Stimulated activated naive CD8-positive, alpha-beta T cell treated with anti-CD3 and anti-CD28 coated beads, Interleukin-15, amount 100 ng/mL, for 72 hours (primary cell): ENCODE measurements at regions not wholly inside any gene's neighbourhood (a gene's known extent, or its start where the extent isn't known, plus 50 kb on each side); places are given as distances from the start of the nearest gene placed in this dataset.
A peak's percentile ranks its signal among the peaks of the same experiment; 100 is the strongest.

Source experiments
- ATAC-seq: fragments of 150-1000 bp; cut with Tn5 transposase; 2 replicates; pipeline ENCODE4 v1.10.0; 2021; ENCODE audit warnings: mild to moderate bottlenecking, moderate library complexity
- DNase-seq, 2 donors: peaks; one replicate each; pipeline ENCODE4 v3.0.0; 2021 to 2022
- H3K27ac Mint-ChIP-seq, 2 donors: one replicate each; pipeline ENCODE4 v1.8.0; 2022; ENCODE audit warnings: mild to moderate bottlenecking in 2 of 2, mixed read lengths in 2 of 2, moderate library complexity in 2 of 2
- H3K27me3 Mint-ChIP-seq: one replicate; pipeline ENCODE4 v1.8.0; 2022; ENCODE audit warnings: mixed read lengths
- H3K4me1 Mint-ChIP-seq: one replicate; pipeline ENCODE4 v1.8.0; 2022; ENCODE audit warnings: mild to moderate bottlenecking, mixed read lengths
- H3K4me3 Mint-ChIP-seq, 2 donors: one replicate each; pipeline ENCODE4 v1.8.0; 2022; ENCODE audit warnings: mild to moderate bottlenecking in 2 of 2, mixed read lengths in 2 of 2, moderate library complexity in 1 of 2
- H3K9me3 Mint-ChIP-seq, 2 donors: one replicate each; pipeline ENCODE4 v1.8.0; 2022; ENCODE audit warnings: mixed read lengths in 2 of 2

GRCh38 chr12:25744313-25744712 is 191.2 kb upstream of the LMNTD1 start:
- no peaks in the 10 kb centered on the region for H3K27me3 Mint-ChIP-seq
- H3K4me1 Mint-ChIP-seq = no peaks in the 10 kb centered on the region
- ATAC-seq = no peak
- no peaks in the 10 kb centered on the region for H3K9me3 Mint-ChIP-seq
- H3K4me3 Mint-ChIP-seq = no peak overlapping the region
- H3K27ac Mint-ChIP-seq = peak overlapping the region in 1 of 2 donors; percentile 2
- no peak for DNase-seq

- Mint-ChIP-seq H3K27me3 (no peaks in the 10 kb centered on the region), H3K4me3 (no peak overlapping the region)
Observed at GRCh38 chr12:25745281-25745680, 192.2 kb upstream of the LMNTD1 start.

DNA sequence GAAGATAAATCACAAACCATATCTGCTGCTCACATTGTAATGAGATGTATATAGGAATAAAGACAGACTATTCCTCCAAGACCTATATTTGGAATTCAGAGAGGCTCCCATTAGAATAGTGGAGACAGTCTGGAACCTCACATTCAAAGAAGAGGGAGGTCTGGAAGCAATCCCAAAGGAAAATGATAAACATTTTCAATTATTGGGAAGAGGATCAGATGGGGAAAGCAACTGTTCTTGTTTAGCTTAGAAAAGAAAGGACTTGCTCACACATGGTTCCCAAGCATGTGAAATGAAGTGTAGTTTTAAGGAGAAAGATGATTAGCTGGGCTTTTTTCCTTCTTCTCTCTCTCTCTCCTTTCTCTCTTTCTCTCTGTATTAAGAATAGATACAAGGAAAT is 193.0 kb upstream of the LMNTD1 start:
- Mint-ChIP-seq H3K27ac (no peak overlapping the region), H3K4me1 (no peaks in the 10 kb centered on the region), H3K4me3 (no peak overlapping the region), H3K27me3 (no peaks in the 10 kb centered on the region), H3K9me3 (no peaks in the 10 kb centered on the region)
- ATAC-seq (no peak), DNase-seq (no peak)

More at GRCh38 chr12:25745281-25745680, 192.2 kb upstream of the LMNTD1 start:
- ATAC-seq (no peak), DNase-seq (no peak)
- Mint-ChIP-seq H3K27ac (no peak overlapping the region), H3K9me3 (no peaks in the 10 kb centered on the region), H3K4me1 (no peaks in the 10 kb centered on the region)

- no peak for ATAC-seq
- H3K9me3 Mint-ChIP-seq = no peaks in the 10 kb centered on the region
- no peaks in the 10 kb centered on the region for H3K4me1 Mint-ChIP-seq
- no peak for DNase-seq
- H3K27me3 Mint-ChIP-seq = no peaks in the 10 kb centered on the region
- no peak overlapping the region for H3K27ac Mint-ChIP-seq
- H3K4me3 Mint-ChIP-seq = no peak overlapping the region
Observed at GRCh38 chr12:25752710-25753309, 199.7 kb upstream of the LMNTD1 start.

GRCh38 chr12:25755136-25755970 is 202.3 kb upstream of the LMNTD1 start:
- no peaks in the 10 kb centered on the region for H3K9me3 Mint-ChIP-seq
- H3K27me3 Mint-ChIP-seq = no peaks in the 10 kb centered on the region
- H3K4me1 Mint-ChIP-seq = no peaks in the 10 kb centered on the region
- ATAC-seq (no peak), DNase-seq (no peak)
- H3K4me3 Mint-ChIP-seq = no peak overlapping the region
- H3K27ac Mint-ChIP-seq = no peak overlapping the region

GRCh38 chr12:25755971-25756260 is 202.6 kb upstream of the RASSF8 start:
- Mint-ChIP-seq H3K27ac (no peak overlapping the region), H3K4me1 (no peaks in the 10 kb centered on the region), H3K27me3 (no peaks in the 10 kb centered on the region), H3K4me3 (no peak overlapping the region), H3K9me3 (no peaks in the 10 kb centered on the region)
- no peak for ATAC-seq
- DNase-seq = no peak

DNA sequence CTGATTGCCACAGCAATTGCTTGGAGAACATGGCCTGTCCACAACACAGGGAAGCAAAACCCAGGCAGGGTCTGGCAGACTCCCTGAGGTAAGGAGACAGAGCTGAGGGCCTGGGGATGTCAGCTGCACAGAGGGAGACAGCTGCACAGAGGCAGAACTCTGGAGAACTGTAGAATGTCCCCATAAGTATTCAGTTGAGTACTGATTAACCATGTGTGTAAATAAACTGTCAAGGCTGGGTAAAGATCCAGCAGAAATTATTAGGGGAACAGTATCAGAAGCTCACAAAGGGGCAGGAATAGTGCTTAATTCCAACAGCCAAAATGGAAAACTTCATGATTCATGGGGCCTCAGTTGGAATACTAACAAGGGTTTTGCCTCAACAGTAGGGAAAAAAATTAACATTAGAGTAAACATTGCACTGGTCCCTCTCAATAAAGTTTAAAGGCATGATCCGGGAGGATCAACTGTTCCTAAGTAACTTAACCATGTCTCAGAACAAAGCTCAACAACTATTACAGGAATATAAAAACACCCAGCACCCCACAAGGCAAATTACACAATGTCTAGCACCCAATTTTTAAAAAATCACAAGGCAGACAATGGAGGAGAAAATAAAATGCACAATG is 201.3 kb upstream of the RASSF8 start:
- H3K9me3 Mint-ChIP-seq = no peaks in the 10 kb centered on the region
- ATAC-seq = no peak
- H3K27me3 Mint-ChIP-seq = no peaks in the 10 kb centered on the region
- H3K27ac Mint-ChIP-seq = no peak overlapping the region
- no peak overlapping the region for H3K4me3 Mint-ChIP-seq
- DNase-seq = no peak
- H3K4me1 Mint-ChIP-seq = no peaks in the 10 kb centered on the region

DNA sequence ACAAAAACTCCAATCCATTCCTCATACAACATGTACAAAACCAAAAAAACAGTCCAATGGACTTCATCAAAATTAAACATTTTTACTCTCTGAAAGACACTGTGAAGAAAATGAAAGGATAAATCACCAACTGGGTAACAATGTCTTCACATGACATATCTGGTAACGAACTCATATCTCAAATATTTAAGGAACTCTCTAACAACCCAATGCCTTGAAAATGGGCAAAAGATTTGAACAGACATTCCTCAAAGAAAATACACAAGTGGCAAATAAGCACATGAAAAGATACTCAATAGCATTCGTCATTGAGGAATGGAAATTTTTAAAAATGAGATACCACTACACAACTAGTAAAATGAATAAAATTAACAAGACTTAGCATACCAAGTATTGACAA is 198.7 kb upstream of the RASSF8 start:
- Mint-ChIP-seq H3K4me3 (no peak overlapping the region), H3K9me3 (no peaks in the 10 kb centered on the region), H3K27me3 (no peaks in the 10 kb centered on the region), H3K4me1 (no peaks in the 10 kb centered on the region), H3K27ac (no peak overlapping the region)
- ATAC-seq = no peak
- no peak for DNase-seq

- H3K4me3 Mint-ChIP-seq = no peak overlapping the region
- DNase-seq = no peak
- H3K9me3 Mint-ChIP-seq = no peaks in the 10 kb centered on the region
- no peak overlapping the region for H3K27ac Mint-ChIP-seq
- H3K27me3 Mint-ChIP-seq = no peaks in the 10 kb centered on the region
- H3K4me1 Mint-ChIP-seq = no peaks in the 10 kb centered on the region
- ATAC-seq = no peak
Observed at GRCh38 chr12:25761356-25761755, 197.1 kb upstream of the RASSF8 start.

DNA sequence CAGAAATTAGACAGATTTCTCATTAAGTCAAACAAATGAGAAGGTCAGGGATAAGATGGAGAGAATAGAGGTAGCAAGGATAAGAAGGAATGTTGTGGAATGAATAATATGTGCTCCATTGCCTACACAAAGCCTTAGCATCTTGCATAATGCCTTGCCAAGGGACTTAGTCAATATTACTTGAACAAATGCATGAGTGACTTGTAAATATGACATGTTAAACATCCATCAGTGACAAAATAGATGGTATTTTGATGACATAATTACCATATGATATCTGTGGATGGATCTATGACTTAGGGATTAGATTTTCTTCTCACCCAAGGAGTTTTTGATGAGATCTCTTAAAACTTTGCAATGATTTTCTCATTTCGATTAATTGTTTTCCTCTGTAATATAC is 194.1 kb upstream of the RASSF8 start:
- no peak for ATAC-seq
- no peak for DNase-seq
- no peaks in the 10 kb centered on the region for H3K4me1 Mint-ChIP-seq
- no peaks in the 10 kb centered on the region for H3K9me3 Mint-ChIP-seq
- H3K27ac Mint-ChIP-seq = no peak overlapping the region
- no peaks in the 10 kb centered on the region for H3K27me3 Mint-ChIP-seq
- H3K4me3 Mint-ChIP-seq = no peak overlapping the region

DNA sequence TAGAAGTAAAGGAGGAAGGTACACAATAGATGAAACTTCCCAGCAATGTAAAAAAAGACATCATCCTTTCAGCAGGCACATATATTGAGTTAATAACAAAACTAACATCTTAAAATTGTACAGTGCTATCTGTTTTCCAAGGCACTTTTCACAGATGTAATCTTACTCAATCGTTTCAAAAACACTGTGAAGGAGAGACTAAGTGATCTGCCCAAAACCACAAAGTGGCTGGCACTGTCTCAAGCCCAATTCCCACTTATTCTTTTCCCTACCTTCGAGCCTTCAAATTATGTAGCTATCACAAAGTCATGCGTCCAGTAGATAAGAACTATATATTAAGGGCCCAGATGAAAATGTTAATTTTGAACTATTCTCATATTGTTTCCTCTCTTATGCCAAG is 193.6 kb upstream of the RASSF8 start:
- H3K4me1 Mint-ChIP-seq = no peaks in the 10 kb centered on the region
- DNase-seq (no peak), ATAC-seq (no peak)
- no peaks in the 10 kb centered on the region for H3K27me3 Mint-ChIP-seq
- no peak overlapping the region for H3K27ac Mint-ChIP-seq
- H3K9me3 Mint-ChIP-seq = no peaks in the 10 kb centered on the region
- H3K4me3 Mint-ChIP-seq = no peak overlapping the region

DNA sequence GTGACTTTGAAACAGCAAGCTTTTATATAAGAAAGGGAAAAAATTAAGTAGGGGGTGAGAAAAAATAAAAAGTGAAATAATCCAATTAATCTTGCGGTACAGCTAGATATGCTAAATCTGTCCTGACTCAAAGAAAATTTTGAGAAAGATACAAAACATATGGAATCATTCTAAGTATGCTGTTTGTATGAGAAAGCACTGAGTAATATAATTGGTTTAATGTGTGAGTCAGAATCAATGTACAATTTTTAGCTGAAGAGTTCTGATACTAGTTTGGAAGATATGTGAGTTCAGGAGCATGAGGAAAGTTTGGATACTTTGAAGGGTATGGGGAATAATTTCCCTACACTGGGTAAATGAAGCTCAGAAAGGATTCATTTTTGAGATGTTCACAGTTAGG is 190.9 kb upstream of the RASSF8 start:
- Mint-ChIP-seq H3K9me3 (no peaks in the 10 kb centered on the region), H3K27me3 (no peaks in the 10 kb centered on the region), H3K27ac (no peak overlapping the region), H3K4me3 (no peak overlapping the region), H3K4me1 (no peaks in the 10 kb centered on the region)
- DNase-seq (no peak), ATAC-seq (no peak)

DNA sequence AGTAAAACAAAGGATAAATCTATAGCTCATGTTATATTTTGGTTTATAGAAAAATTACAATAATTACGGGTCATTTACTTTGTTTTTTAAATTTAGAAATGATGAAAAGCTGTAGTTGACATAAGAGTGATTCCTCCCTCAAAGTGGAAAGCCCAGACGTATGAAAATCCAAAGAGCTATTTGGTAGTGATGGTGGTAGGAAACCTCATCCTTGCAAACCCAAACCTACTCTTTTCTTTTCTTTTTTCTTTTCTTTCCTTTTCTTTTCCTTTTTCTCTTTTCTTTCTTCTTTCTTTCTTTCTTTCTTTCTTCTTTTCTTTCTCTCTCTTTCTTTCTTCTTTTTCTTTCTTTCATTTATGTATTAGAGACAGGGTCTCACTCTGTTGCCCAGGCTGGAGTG is 190.3 kb upstream of the RASSF8 start:
- no peak for ATAC-seq
- H3K27me3 Mint-ChIP-seq = no peaks in the 10 kb centered on the region

DNA sequence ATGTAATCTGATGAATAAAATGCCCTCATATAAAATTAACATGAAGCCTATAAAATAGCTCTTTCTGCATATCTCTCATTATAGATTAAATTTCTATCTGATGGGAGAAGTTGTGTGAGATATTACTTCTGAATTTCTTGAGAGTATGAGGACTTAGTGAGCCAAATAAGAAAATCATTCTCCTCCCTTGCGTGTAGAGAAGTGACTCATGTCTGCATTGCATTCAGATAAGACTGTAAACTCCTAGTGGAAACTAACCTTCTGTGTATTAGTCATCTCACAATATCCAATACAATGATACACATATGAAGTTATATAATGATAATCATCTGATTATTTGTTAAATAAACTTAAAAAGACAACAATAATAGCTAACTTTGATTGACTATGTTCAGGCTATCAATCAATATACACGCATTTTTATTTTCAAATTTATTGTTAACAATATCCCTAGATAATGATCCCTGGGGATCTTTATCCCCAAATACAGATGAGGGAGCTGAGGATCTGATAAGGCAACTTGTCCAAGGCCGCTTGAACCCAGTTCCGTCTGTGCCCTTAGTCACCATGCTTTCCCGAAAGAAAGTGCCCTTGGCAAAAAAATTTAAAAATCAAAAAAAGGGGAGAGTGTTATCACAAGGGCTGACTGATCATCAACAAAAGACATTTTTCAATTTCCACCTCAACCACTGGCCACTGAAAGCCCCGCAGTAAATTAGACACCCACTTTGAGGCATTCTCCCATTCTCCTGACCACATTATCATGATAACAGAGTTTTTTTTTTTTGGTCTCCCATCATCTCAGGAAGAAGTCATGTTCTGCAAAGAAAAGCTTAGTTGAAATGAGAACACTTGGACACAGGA is 189.2 kb upstream of the RASSF8 start:
- ATAC-seq = no peak

More for the DNA sequence above, 190.3 kb upstream of the RASSF8 start:
- Mint-ChIP-seq H3K4me3 (no peak overlapping the region), H3K9me3 (no peaks in the 10 kb centered on the region), H3K27ac (no peak overlapping the region), H3K4me1 (no peaks in the 10 kb centered on the region)
- DNase-seq = no peak

DNA sequence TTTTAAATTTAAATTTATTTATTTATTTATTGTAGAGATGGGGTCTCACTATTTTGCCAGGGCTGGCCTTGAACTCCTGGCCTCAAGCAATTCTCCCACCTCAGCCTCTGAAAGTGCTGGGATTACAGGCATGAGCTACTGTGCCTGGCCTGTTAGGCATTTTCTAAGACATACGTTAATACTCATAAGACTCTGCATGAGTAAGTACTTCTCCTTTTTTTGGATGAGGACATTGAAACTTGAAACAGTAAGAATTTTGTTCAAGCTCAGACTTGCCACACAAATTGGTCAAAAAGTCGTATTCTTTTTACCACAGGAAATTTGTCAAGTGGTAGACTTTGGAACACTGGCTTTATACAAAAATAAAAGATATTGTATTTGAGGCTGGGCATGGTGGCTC is 187.4 kb upstream of the RASSF8 start:
- Mint-ChIP-seq H3K4me1 (no peaks in the 10 kb centered on the region), H3K4me3 (no peak overlapping the region), H3K27me3 (no peaks in the 10 kb centered on the region), H3K9me3 (no peaks in the 10 kb centered on the region), H3K27ac (no peak overlapping the region)
- ATAC-seq (no peak), DNase-seq (no peak)

More for the DNA sequence above, 189.2 kb upstream of the RASSF8 start:
- H3K9me3 Mint-ChIP-seq = no peaks in the 10 kb centered on the region
- no peaks in the 10 kb centered on the region for H3K4me1 Mint-ChIP-seq
- no peak overlapping the region for H3K4me3 Mint-ChIP-seq
- DNase-seq = no peak
- no peaks in the 10 kb centered on the region for H3K27me3 Mint-ChIP-seq
- H3K27ac Mint-ChIP-seq = no peak overlapping the region

GRCh38 chr12:25771476-25771875 is 187.0 kb upstream of the RASSF8 start:
- ATAC-seq = no peak
- no peak overlapping the region for H3K27ac Mint-ChIP-seq
- no peaks in the 10 kb centered on the region for H3K27me3 Mint-ChIP-seq
- no peaks in the 10 kb centered on the region for H3K4me1 Mint-ChIP-seq
- H3K4me3 Mint-ChIP-seq = no peak overlapping the region
- no peak for DNase-seq
- no peaks in the 10 kb centered on the region for H3K9me3 Mint-ChIP-seq
